Kidney (tissue), 13 donors: ENCODE measurements at regions not wholly inside any gene's neighbourhood (a gene's known extent, or its start where the extent isn't known, plus 50 kb on each side); places are given as distances from the start of the nearest gene placed in this dataset.

Source experiments
- DNase-seq, 5 donors: peaks; one replicate each; pipeline ENCODE4 v3.0.0-alpha.2; 2013 to 2020
- FAIRE-seq: peaks from 2 replicates; lab custom pipeline; 2012; peaks lifted over from hg19 to GRCh38; lab: Jason Lieb, UNC
- H3K27ac ChIP-seq, 2 donors: one replicate each; pipeline ENCODE4 v1.7.0; 2013; ENCODE audit warnings: low read depth in 2 of 2, low read length in 2 of 2, inconsistent platforms in 1 of 2
- H3K27me3 ChIP-seq: one replicate; pipeline ENCODE4 v1.7.1; 2013; ENCODE audit warnings: low read length, inconsistent platforms; ENCODE audit not compliant: control insufficient read depth, insufficient read depth
- H3K36me3 ChIP-seq, 3 donors: one replicate each; pipeline versions ENCODE4 v1.7.0 to v1.7.1; 2013; ENCODE audit warnings: low read length in 3 of 3, control low read depth in 1 of 3, inconsistent platforms in 1 of 3; ENCODE audit not compliant: insufficient read depth in 3 of 3, control insufficient read depth in 2 of 3
- H3K4me1 ChIP-seq, 3 donors: one replicate each; pipeline versions ENCODE4 v1.7.0 to v1.7.1; 2013; ENCODE audit warnings: low read length in 3 of 3, inconsistent platforms in 1 of 3, low read depth in 1 of 3; ENCODE audit not compliant: control insufficient read depth in 2 of 3, insufficient read depth in 2 of 3
- H3K4me3 ChIP-seq, 3 donors: one replicate each; pipeline versions ENCODE4 v1.7.0 to v1.8.1; 2013; ENCODE audit warnings: low read length in 3 of 3, control low read depth in 1 of 3, inconsistent platforms in 1 of 3
- H3K9ac ChIP-seq, 3 donors: one replicate each; pipeline versions ENCODE4 v1.7.0 to v1.7.1; 2013; ENCODE audit warnings: low read length in 3 of 3, control low read depth in 1 of 3, inconsistent platforms in 1 of 3
- H3K9me3 ChIP-seq, 3 donors: one replicate each; pipeline versions ENCODE4 v1.7.0 to v1.7.1; 2013; ENCODE audit warnings: low read length in 3 of 3, control low read depth in 1 of 3, inconsistent platforms in 1 of 3; ENCODE audit not compliant: control insufficient read depth in 2 of 3, insufficient read depth in 1 of 3
- CTCF ChIP-seq: IDR thresholded peaks from 3 replicates; pipeline ENCODE4 v1.5.1; 2012; ENCODE audit warnings: mild to moderate bottlenecking, moderate library complexity, borderline replicate concordance; ENCODE audit not compliant: insufficient read depth; ENCODE audit errors: extremely low read depth
- intact Hi-C: fragments of 100-400 bp; cut with DNase I; formaldehyde crosslinking; loops from one replicate; pipeline ENCODE4 v1.11.1; 2022
- donor health status: control.
- donor health status: control.
- donor health status: control.
- donor health status: control.
- donor health status: control.
- donor health status: DM: yes; HTN: yes; CAD: no.
- donor health status: Normal renal cell carcinoma (clear cell type).

GRCh38 chr1:73181190-73181540 lies 898.8 kb upstream of the NEGR1 start:
- Histone ChIP-seq H3K27ac (no peak overlapping the region), H3K27me3 (no peaks in the 10 kb centered on the region), H3K36me3 (no peaks in the 10 kb centered on the region), H3K4me3 (no peak overlapping the region), H3K4me1 (no peaks in the 10 kb centered on the region), H3K9ac (no peak overlapping the region), H3K9me3 (no peaks in the 10 kb centered on the region)
- TF ChIP-seq CTCF: no peak
- peak in 1 of 5 donors; percentile 60 for DNase-seq
- intact Hi-C loops: no loop called here
- FAIRE-seq: no peak

DNA sequence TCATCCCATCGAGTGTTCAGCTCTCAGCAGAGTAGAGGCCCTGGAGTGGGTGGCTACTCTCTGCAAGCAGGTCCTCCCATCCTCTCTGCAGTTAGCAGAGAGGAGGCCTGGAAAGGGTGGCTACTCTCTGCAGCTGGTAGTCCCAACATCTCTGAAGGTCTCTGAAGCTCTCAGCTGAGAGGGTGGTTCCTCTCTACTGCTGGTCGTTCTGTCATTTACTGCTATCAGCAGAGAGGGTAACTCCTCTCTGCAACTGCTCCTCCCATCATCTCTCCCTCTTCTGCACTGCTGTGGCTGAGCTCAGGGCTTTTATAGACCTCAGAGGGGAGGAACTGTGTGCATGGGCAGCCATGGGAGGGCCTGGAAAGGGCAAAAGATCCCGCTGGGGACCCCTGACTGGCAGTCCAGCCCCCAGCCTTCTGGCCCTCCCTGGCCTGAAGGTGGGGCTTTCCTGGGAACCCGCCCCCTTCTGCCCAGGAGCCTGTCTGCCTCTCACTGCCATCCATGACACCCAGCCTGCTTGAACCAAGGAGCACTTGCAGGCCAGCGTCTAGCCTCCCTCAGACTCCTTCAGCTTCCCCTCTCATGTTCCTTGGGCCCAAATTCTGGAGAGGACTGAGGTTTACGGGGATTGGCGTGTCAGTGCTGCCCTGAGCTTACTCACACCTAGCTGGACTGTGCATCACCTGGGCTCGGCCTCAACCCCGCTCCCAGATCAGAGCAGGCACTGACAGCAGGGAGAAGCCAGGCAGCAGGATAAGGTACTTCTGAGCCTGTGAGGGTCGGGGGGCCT lies 898.3 kb upstream of the NEGR1 start:
- TF ChIP-seq CTCF: no peak
- DNase-seq (peak in 1 of 5 donors; percentile 46), FAIRE-seq (no peak)
- H3K4me3 ChIP-seq: no peak overlapping the region
- H3K27ac ChIP-seq: no peak overlapping the region
- H3K36me3 ChIP-seq: no peaks in the 10 kb centered on the region
- no peaks in the 10 kb centered on the region for H3K27me3 ChIP-seq
- no peaks in the 10 kb centered on the region for H3K9me3 ChIP-seq
- intact Hi-C loops: no loop called here
- no peak overlapping the region for H3K9ac ChIP-seq
- H3K4me1 ChIP-seq: no peaks in the 10 kb centered on the region

GRCh38 chr1:73176902-73177301 lies 894.6 kb upstream of the NEGR1 start:
- Histone ChIP-seq H3K9ac (no peak overlapping the region), H3K27me3 (no peaks in the 10 kb centered on the region), H3K4me1 (no peaks in the 10 kb centered on the region), H3K36me3 (no peaks in the 10 kb centered on the region), H3K27ac (no peak overlapping the region), H3K4me3 (no peak overlapping the region), H3K9me3 (no peaks in the 10 kb centered on the region)
- no peak for TF ChIP-seq CTCF
- no peak for FAIRE-seq
- no peak for DNase-seq
- intact Hi-C loops: no loop called here
